DND-41 (cell line): ENCODE measurements at regions not wholly inside any gene's neighbourhood (a gene's known extent, or its start where the extent isn't known, plus 50 kb on each side); places are given as distances from the start of the nearest gene placed in this dataset.

ENCODE experiments used
- EZH2 ChIP-seq: IDR thresholded peaks from 3 replicates; pipeline ENCODE4 v1.6.1; 2012; ENCODE audit warnings: borderline replicate concordance, low read depth, mild to moderate bottlenecking, moderate library complexity, low read length, inconsistent platforms; ENCODE audit not compliant: severe bottlenecking
- TF ChIP-seq, protein P1 (sequence below): IDR thresholded peaks from 2 replicates; pipeline ENCODE4 v1.5.1; 2012; ENCODE audit warnings: borderline replicate concordance, low read length, moderate library complexity, mild to moderate bottlenecking; ENCODE audit not compliant: poor library complexity, severe bottlenecking; ENCODE audit errors: extremely low read depth

GRCh38 chr13:80204642-80205041 is 136.3 kb downstream of the SPRY2 start:
- TF ChIP-seq, protein P1, sequence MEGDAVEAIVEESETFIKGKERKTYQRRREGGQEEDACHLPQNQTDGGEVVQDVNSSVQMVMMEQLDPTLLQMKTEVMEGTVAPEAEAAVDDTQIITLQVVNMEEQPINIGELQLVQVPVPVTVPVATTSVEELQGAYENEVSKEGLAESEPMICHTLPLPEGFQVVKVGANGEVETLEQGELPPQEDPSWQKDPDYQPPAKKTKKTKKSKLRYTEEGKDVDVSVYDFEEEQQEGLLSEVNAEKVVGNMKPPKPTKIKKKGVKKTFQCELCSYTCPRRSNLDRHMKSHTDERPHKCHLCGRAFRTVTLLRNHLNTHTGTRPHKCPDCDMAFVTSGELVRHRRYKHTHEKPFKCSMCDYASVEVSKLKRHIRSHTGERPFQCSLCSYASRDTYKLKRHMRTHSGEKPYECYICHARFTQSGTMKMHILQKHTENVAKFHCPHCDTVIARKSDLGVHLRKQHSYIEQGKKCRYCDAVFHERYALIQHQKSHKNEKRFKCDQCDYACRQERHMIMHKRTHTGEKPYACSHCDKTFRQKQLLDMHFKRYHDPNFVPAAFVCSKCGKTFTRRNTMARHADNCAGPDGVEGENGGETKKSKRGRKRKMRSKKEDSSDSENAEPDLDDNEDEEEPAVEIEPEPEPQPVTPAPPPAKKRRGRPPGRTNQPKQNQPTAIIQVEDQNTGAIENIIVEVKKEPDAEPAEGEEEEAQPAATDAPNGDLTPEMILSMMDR: no peak
- no peak for TF ChIP-seq EZH2
